Urinary bladder (tissue), 3 donors: ENCODE measurements at regions not wholly inside any gene's neighbourhood (a gene's known extent, or its start where the extent isn't known, plus 50 kb on each side); places are given as distances from the start of the nearest gene placed in this dataset.

Experiments
- DNase-seq: peaks from one replicate; pipeline ENCODE4 v3.0.0-alpha.2; 2015; ENCODE audit errors: extremely low spot score
- H3K27ac ChIP-seq: one replicate; pipeline ENCODE4 v1.5.1; 2013; ENCODE audit warnings: low read depth, mild to moderate bottlenecking, moderate library complexity
- H3K36me3 ChIP-seq: one replicate; pipeline ENCODE4 v1.6.1; 2013; ENCODE audit warnings: mild to moderate bottlenecking, moderate library complexity; ENCODE audit not compliant: insufficient read depth
- H3K4me1 ChIP-seq: one replicate; pipeline ENCODE4 v1.6.1; 2013; ENCODE audit warnings: mild to moderate bottlenecking, moderate library complexity; ENCODE audit not compliant: insufficient read depth
- H3K4me3 ChIP-seq: one replicate; pipeline ENCODE4 v1.5.1; 2013; ENCODE audit warnings: low read depth, low read length
- WGBS: extraction: QIAGEN DNeasy Blood & Tissue Kit; methylation state at CpG from one replicate; pipeline ENCODE4 v1.1.7; 2013; 5-methylcytosine and 5-hydroxymethylcytosine counted together
- donor health status: healthy with polysubstance abuse.
- donor health status: healthy.

GRCh38 chr3:72460205-72461174, 387.8 kb downstream of the SHQ1 start:
- Histone ChIP-seq H3K4me3 (no peak overlapping the region), H3K4me1 (no peaks in the 10 kb centered on the region), H3K27ac (no peak overlapping the region), H3K36me3 (no peaks in the 10 kb centered on the region)
- 93% methylated on average over 8 of the region's 8 CpGs for WGBS
- DNase-seq, result no peak

- no peak for DNase-seq
- Histone ChIP-seq H3K4me3 (no peak overlapping the region), H3K4me1 (no peaks in the 10 kb centered on the region), H3K27ac (no peak overlapping the region), H3K36me3 (no peaks in the 10 kb centered on the region)
Measured at GRCh38 chr3:72459588-72459987, 388.7 kb downstream of the SHQ1 start.

- Histone ChIP-seq H3K36me3 (no peaks in the 10 kb centered on the region), H3K27ac (no peak overlapping the region), H3K4me3 (no peak overlapping the region), H3K4me1 (no peaks in the 10 kb centered on the region)
- 85% methylated on average over 4 of the region's 4 CpGs for WGBS
- DNase-seq, result no peak
Measured at GRCh38 chr3:72458375-72458774, 389.9 kb downstream of the SHQ1 start.

- Histone ChIP-seq H3K4me1 (no peaks in the 10 kb centered on the region), H3K4me3 (no peak overlapping the region), H3K27ac (no peak overlapping the region), H3K36me3 (no peaks in the 10 kb centered on the region)
- DNase-seq, result no peak
- WGBS, result 90% methylated on average over 3 of the region's 3 CpGs
Measured at GRCh38 chr3:72454441-72454840, 393.8 kb downstream of the SHQ1 start.

GRCh38 chr3:72453706-72454105, 394.5 kb downstream of the SHQ1 start:
- WGBS, result 77% methylated on average over 2 of the region's 2 CpGs
- H3K36me3 ChIP-seq, result no peaks in the 10 kb centered on the region
- no peak for DNase-seq
- H3K4me3 ChIP-seq, result no peak overlapping the region
- H3K4me1 ChIP-seq, result no peaks in the 10 kb centered on the region
- H3K27ac ChIP-seq, result no peak overlapping the region

GRCh38 chr3:72452745-72453144, 395.5 kb downstream of the SHQ1 start:
- no peak overlapping the region for H3K27ac ChIP-seq
- no peaks in the 10 kb centered on the region for H3K36me3 ChIP-seq
- no peaks in the 10 kb centered on the region for H3K4me1 ChIP-seq
- DNase-seq, result no peak
- WGBS, result 84% methylated on average over 5 of the region's 5 CpGs
- no peak overlapping the region for H3K4me3 ChIP-seq

- no peak overlapping the region for H3K27ac ChIP-seq
- H3K36me3 ChIP-seq, result no peaks in the 10 kb centered on the region
- no peak overlapping the region for H3K4me3 ChIP-seq
- 78% methylated on average over 3 of the region's 3 CpGs for WGBS
- DNase-seq, result no peak
- no peaks in the 10 kb centered on the region for H3K4me1 ChIP-seq
Measured at GRCh38 chr3:72451841-72452240, 396.4 kb downstream of the SHQ1 start.

GRCh38 chr3:72449551-72449950, 398.7 kb downstream of the SHQ1 start:
- 84% methylated on average over 3 of the region's 3 CpGs for WGBS
- no peak for DNase-seq
- Histone ChIP-seq H3K4me1 (no peaks in the 10 kb centered on the region), H3K27ac (no peak overlapping the region), H3K4me3 (no peak overlapping the region), H3K36me3 (no peaks in the 10 kb centered on the region)

GRCh38 chr3:72448858-72449257, 399.4 kb downstream of the SHQ1 start:
- no peaks in the 10 kb centered on the region for H3K4me1 ChIP-seq
- no peak for DNase-seq
- no peaks in the 10 kb centered on the region for H3K36me3 ChIP-seq
- no peak overlapping the region for H3K27ac ChIP-seq
- H3K4me3 ChIP-seq, result no peak overlapping the region
- 87% methylated on average over 3 of the region's 3 CpGs for WGBS

GRCh38 chr3:72448375-72448823, 399.8 kb downstream of the SHQ1 start:
- no peak for DNase-seq
- WGBS, result 94% methylated on average over 8 of the region's 8 CpGs

GRCh38 chr3:72447059-72447946, 400.9 kb downstream of the SHQ1 start:
- peak; percentile 55 for DNase-seq
- Histone ChIP-seq H3K4me3 (peak overlapping the region; percentile 88), H3K27ac (peak overlapping the region; percentile 82), H3K4me1 (no peaks in the 10 kb centered on the region), H3K36me3 (no peaks in the 10 kb centered on the region)
- 10% methylated on average over 85 of the region's 97 CpGs for WGBS

More at GRCh38 chr3:72448375-72448823, 399.8 kb downstream of the SHQ1 start:
- no peaks in the 10 kb centered on the region for H3K4me1 ChIP-seq
- no peaks in the 10 kb centered on the region for H3K36me3 ChIP-seq
- no peak overlapping the region for H3K4me3 ChIP-seq
- H3K27ac ChIP-seq, result no peak overlapping the region

- Histone ChIP-seq H3K4me3 (peak within 1 kb of the TSS; percentile 88), H3K4me1 (no peaks in the 10 kb centered on the region), H3K36me3 (no peaks in the 10 kb centered on the region), H3K27ac (peak within 1 kb of the TSS; percentile 82)
- DNase-seq, result peak; percentile 47
- WGBS, result 1% methylated on average over 49 of the region's 49 CpGs
Measured at GRCh38 chr3:72446218-72447058, 401.8 kb downstream of the SHQ1 start, which contains the start of gene RYBP. RYBP (minus strand) TSS chr3:72446621.

GRCh38 chr3:72445827-72446217, 402.4 kb downstream of the SHQ1 start:
- H3K4me1 ChIP-seq, result no peaks in the 10 kb centered on the region
- H3K36me3 ChIP-seq, result no peaks in the 10 kb centered on the region
- H3K4me3 ChIP-seq, result peak overlapping the region; percentile 88
- 5% methylated on average over 4 of the region's 4 CpGs for WGBS
- no peak for DNase-seq
- no peak overlapping the region for H3K27ac ChIP-seq
